HG02870 (cell line): ENCODE measurements at regions not wholly inside any gene's neighbourhood (a gene's known extent, or its start where the extent isn't known, plus 50 kb on each side); places are given as distances from the start of the nearest gene placed in this dataset.

Experiments used
- ATAC-seq: cut with Tn5 transposase; IDR thresholded peaks from one replicate; pipeline ENCODE4 v1.9.1; 2021; ENCODE audit warnings: mild to moderate bottlenecking, moderate library complexity; ENCODE audit not compliant: unreplicated experiment

- ATAC-seq: no peak
Observed at GRCh38 chr15:46591462-46591861, 956.6 kb downstream of the SQOR start.

- ATAC-seq: no peak
Observed at GRCh38 chr15:46595016-46595415, 960.2 kb downstream of the SQOR start.

GRCh38 chr15:46607077-46607476 is 972.2 kb downstream of the SQOR start:
- ATAC-seq: no peak

- ATAC-seq: no peak
Observed at GRCh38 chr15:46616033-46616432, 981.2 kb downstream of the SQOR start.

- ATAC-seq: no peak
Observed at GRCh38 chr15:46617507-46617906, 982.7 kb downstream of the SQOR start.

- no peak for ATAC-seq
Observed at GRCh38 chr15:46618984-46619383, 984.2 kb downstream of the SQOR start.

- ATAC-seq: no peak
Observed at GRCh38 chr15:46620392-46621013, 985.7 kb downstream of the SQOR start.

GRCh38 chr15:46622851-46623250 is 988.0 kb downstream of the SQOR start:
- ATAC-seq: no peak

GRCh38 chr15:46636206-46636605 is 1001.4 kb downstream of the SQOR start:
- ATAC-seq: no peak

GRCh38 chr15:46644501-46645481 is 1010.0 kb downstream of the SQOR start:
- ATAC-seq: no peak

- no peak for ATAC-seq
Observed at GRCh38 chr15:46646490-46646889, 1011.7 kb downstream of the SQOR start.

- ATAC-seq: no peak
Observed at GRCh38 chr15:46647046-46647445, 1012.2 kb downstream of the SQOR start.

- ATAC-seq: no peak
Observed at GRCh38 chr15:46652266-46652665, 1017.4 kb downstream of the SQOR start.

- ATAC-seq: no peak
Observed at GRCh38 chr15:46654993-46655392, 1020.2 kb downstream of the SQOR start.

GRCh38 chr15:46660096-46660842 is 1025.4 kb downstream of the SQOR start:
- ATAC-seq: no peak

GRCh38 chr15:46670258-46670657 is 1035.4 kb downstream of the SQOR start:
- no peak for ATAC-seq

GRCh38 chr15:46671336-46671735 is 1036.5 kb downstream of the SQOR start:
- ATAC-seq: no peak

- ATAC-seq: no peak
Observed at GRCh38 chr15:46672041-46672440, 1037.2 kb downstream of the SQOR start.

GRCh38 chr15:46676233-46677206 is 1040.8 kb upstream of the SEMA6D start:
- no peak for ATAC-seq

GRCh38 chr15:46677491-46677890 is 1039.8 kb upstream of the SEMA6D start:
- no peak for ATAC-seq
